ENCODE measurements at regions not wholly inside any gene's neighbourhood (a gene's known extent, or its start where the extent isn't known, plus 50 kb on each side); places are given as distances from the start of the nearest gene placed in this dataset.

DNA sequence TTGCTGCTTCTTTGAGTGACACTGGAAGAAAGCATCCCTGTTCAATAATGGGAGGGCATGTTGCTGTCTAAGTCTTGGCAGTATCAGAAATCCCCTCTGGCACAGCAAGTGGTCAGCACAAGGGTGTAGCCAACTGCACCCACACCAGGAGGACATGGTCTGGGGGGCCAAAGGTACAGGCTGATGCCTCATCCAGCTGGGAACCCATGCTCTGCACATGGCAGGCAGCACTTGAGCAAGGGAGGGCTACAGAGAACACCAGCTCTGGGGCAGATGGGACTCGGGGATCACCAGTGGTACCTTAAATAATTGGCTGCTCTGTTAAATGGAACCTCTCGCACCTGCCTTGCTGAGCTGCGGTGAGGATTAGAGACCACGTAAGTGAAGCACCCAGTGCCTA lies 265.2 kb downstream of the SYK start:
- TF ChIP-seq, protein P1, sequence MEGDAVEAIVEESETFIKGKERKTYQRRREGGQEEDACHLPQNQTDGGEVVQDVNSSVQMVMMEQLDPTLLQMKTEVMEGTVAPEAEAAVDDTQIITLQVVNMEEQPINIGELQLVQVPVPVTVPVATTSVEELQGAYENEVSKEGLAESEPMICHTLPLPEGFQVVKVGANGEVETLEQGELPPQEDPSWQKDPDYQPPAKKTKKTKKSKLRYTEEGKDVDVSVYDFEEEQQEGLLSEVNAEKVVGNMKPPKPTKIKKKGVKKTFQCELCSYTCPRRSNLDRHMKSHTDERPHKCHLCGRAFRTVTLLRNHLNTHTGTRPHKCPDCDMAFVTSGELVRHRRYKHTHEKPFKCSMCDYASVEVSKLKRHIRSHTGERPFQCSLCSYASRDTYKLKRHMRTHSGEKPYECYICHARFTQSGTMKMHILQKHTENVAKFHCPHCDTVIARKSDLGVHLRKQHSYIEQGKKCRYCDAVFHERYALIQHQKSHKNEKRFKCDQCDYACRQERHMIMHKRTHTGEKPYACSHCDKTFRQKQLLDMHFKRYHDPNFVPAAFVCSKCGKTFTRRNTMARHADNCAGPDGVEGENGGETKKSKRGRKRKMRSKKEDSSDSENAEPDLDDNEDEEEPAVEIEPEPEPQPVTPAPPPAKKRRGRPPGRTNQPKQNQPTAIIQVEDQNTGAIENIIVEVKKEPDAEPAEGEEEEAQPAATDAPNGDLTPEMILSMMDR (IDR thresholded peaks at IDR 0.05): no peak
- H3K27me3 ChIP-seq (ENCODE audit: insufficient read depth in 3 of 3, low read length in 2 of 3): no peaks in the 10 kb centered on the region
- no peak overlapping the region for H3K4me3 ChIP-seq
- no peaks in the 10 kb centered on the region for H3K9me3 ChIP-seq
- H3K4me1 ChIP-seq: peaks cover 24% of the 10 kb centered on the region
- H3K36me3 ChIP-seq (ENCODE audit: insufficient read depth in 1 of 2, low read depth in 1 of 2): no peaks in the 10 kb centered on the region
- no peak overlapping the region for H3K27ac ChIP-seq
- intact Hi-C loops (cut with DNase I): no loop called here
- ATAC-seq: no peak
- 89 to 95% (median 90%) methylated on average over 4 of the region's 4 CpGs for WGBS, 3 donors
- no peak for DNase-seq

- intact Hi-C loops (cut with DNase I): no loop called here
These were observed 265.8 kb downstream of the SYK start for GRCh38 chr9:91067306-91067860.

GRCh38 chr9:91071184-91071990 lies 269.8 kb downstream of the SYK start:
- Histone ChIP-seq H3K27me3 (ENCODE audit: insufficient read depth in 3 of 3, low read length in 2 of 3) (no peaks in the 10 kb centered on the region), H3K4me1 (peaks cover 23% of the 10 kb centered on the region), H3K36me3 (ENCODE audit: insufficient read depth in 1 of 2, low read depth in 1 of 2) (no peaks in the 10 kb centered on the region), H3K4me3 (no peak overlapping the region), H3K27ac (peak overlapping the region; percentile 82), H3K9me3 (no peaks in the 10 kb centered on the region)
- peak; percentile 92 to 93 (median 92) for ATAC-seq
- TF ChIP-seq, protein P1 (IDR thresholded peaks at IDR 0.05): no peak
- peak; percentile 49 to 79 for DNase-seq
- WGBS, 3 donors: 44 to 74% (median 48%) methylated on average over 17 of the region's 17 CpGs
- intact Hi-C loops (cut with DNase I): no loop called here

More at GRCh38 chr9:91067306-91067860, 265.8 kb downstream of the SYK start:
- no peak overlapping the region for H3K4me3 ChIP-seq
- no peak overlapping the region for H3K27ac ChIP-seq
- TF ChIP-seq, protein P1 (IDR thresholded peaks at IDR 0.05): no peak
- no peaks in the 10 kb centered on the region for H3K9me3 ChIP-seq
- H3K4me1 ChIP-seq: peaks cover 25% of the 10 kb centered on the region
- no peaks in the 10 kb centered on the region for H3K36me3 ChIP-seq (ENCODE audit: insufficient read depth in 1 of 2, low read depth in 1 of 2)
- WGBS, 3 donors: 77 to 86% (median 81%) methylated on average over 4 of the region's 4 CpGs
- ATAC-seq: no peak
- DNase-seq: no peak
- H3K27me3 ChIP-seq (ENCODE audit: insufficient read depth in 3 of 3, low read length in 2 of 3): no peaks in the 10 kb centered on the region

- DNase-seq (no peak), ATAC-seq (peak in 1 of 4 donors; percentile 18)
- H3K4me1 ChIP-seq: peaks cover 23% of the 10 kb centered on the region
- no peaks in the 10 kb centered on the region for H3K9me3 ChIP-seq
- no peaks in the 10 kb centered on the region for H3K27me3 ChIP-seq (ENCODE audit: insufficient read depth in 3 of 3, low read length in 2 of 3)
- intact Hi-C loops (cut with DNase I): no loop called here
- 86 to 95% (median 87%) methylated on average over 10 of the region's 10 CpGs for WGBS, 3 donors
- TF ChIP-seq, protein P1 (IDR thresholded peaks at IDR 0.05): no peak
- H3K4me3 ChIP-seq: no peak overlapping the region
- peak overlapping the region; percentile 46 for H3K27ac ChIP-seq
- H3K36me3 ChIP-seq (ENCODE audit: insufficient read depth in 1 of 2, low read depth in 1 of 2): no peaks in the 10 kb centered on the region
These were observed 271.6 kb downstream of the SYK start for GRCh38 chr9:91073049-91073810.
